Neural cell (in vitro differentiated cells): ENCODE measurements at regions not wholly inside any gene's neighbourhood (a gene's known extent, or its start where the extent isn't known, plus 50 kb on each side); places are given as distances from the start of the nearest gene placed in this dataset.

ENCODE experiments used
- H2AFZ ChIP-seq: fragments of 200-600, 300-800 bp; sonication (generic), shearing (Covaris generic); 2 replicates; pipeline ENCODE4 v1.6.0; 2014; ENCODE audit warnings: low read depth, mild to moderate bottlenecking, antibody characterized with exemption, low read length, moderate library complexity
- H3F3A ChIP-seq: fragments of 200-600 bp; shearing (Covaris generic); 2 replicates; pipeline ENCODE4 v1.6.1; 2016; ENCODE audit warnings: mild to moderate bottlenecking, moderate library complexity, mixed read lengths, antibody characterized with exemption, low read length; ENCODE audit not compliant: insufficient read depth, poor library complexity, severe bottlenecking
- H3K27ac ChIP-seq: fragments of 200-600, 300-800 bp; sonication (generic), shearing (Covaris generic); 2 replicates; pipeline ENCODE4 v1.5.1; 2014; ENCODE audit warnings: mild to moderate bottlenecking, low read length, moderate library complexity
- H3K27me3 ChIP-seq: fragments of 300-800, 200-600 bp; sonication (generic), shearing (Covaris generic); 2 replicates; pipeline ENCODE4 v1.6.0; 2014; ENCODE audit warnings: mild to moderate bottlenecking, low read depth, low read length, moderate library complexity; ENCODE audit not compliant: insufficient read depth
- H3K36me3 ChIP-seq: fragments of 300-800, 200-600 bp; sonication (generic), shearing (Covaris generic); 2 replicates; pipeline ENCODE4 v1.5.1; 2014; ENCODE audit warnings: mild to moderate bottlenecking, antibody characterized with exemption, low read length, moderate library complexity; ENCODE audit not compliant: insufficient read depth
- H3K4me2 ChIP-seq: fragments of 300-800, 200-600 bp; sonication (generic), shearing (Covaris generic); 2 replicates; pipeline ENCODE4 v1.6.0; 2014; ENCODE audit warnings: mild to moderate bottlenecking, low read length
- H3K4me3 ChIP-seq: fragments of 300-800, 200-600 bp; sonication (generic), shearing (Covaris generic); 2 replicates; pipeline ENCODE4 v1.5.1; 2014; ENCODE audit warnings: mild to moderate bottlenecking, low read length, moderate library complexity
- H3K79me2 ChIP-seq: fragments of 200-600 bp; shearing (Covaris generic); replicated peaks from 2 replicates; pipeline ENCODE4 v1.6.0; 2014; ENCODE audit warnings: mild to moderate bottlenecking, low read length, moderate library complexity; ENCODE audit not compliant: insufficient read depth
- H3K9ac ChIP-seq: fragments of 300-800, 200-600 bp; sonication (generic), shearing (Covaris generic); 2 replicates; pipeline ENCODE4 v1.6.1; 2016; ENCODE audit warnings: mild to moderate bottlenecking, low read length, mixed read lengths
- H3K9me2 ChIP-seq: fragments of 200-600 bp; shearing (Covaris generic); 2 replicates; pipeline ENCODE4 v1.6.1; 2016; ENCODE audit warnings: mild to moderate bottlenecking, low read length, mixed read lengths; ENCODE audit not compliant: insufficient read depth
- H3K9me3 ChIP-seq: fragments of 200-600, 300-800 bp; sonication (generic), shearing (Covaris generic); 2 replicates; pipeline ENCODE4 v1.6.1; 2016; ENCODE audit warnings: mild to moderate bottlenecking, mixed run types, low read length, moderate library complexity, mixed read lengths
- H4K20me1 ChIP-seq: fragments of 200-600 bp; shearing (Covaris generic); 2 replicates; pipeline ENCODE4 v1.6.1; 2016; ENCODE audit warnings: mild to moderate bottlenecking, mixed run types; ENCODE audit not compliant: insufficient read depth
- EP300 ChIP-seq: fragments of 450-650 bp; conservative IDR thresholded peaks from 2 replicates; pipeline ENCODE4 v1.6.1; 2014; ENCODE audit warnings: antibody characterized with exemption, mild to moderate bottlenecking, moderate library complexity; ENCODE audit not compliant: poor library complexity, severe bottlenecking
- EZH2 ChIP-seq: fragments of 200-600, 300-800 bp; shearing (Covaris generic), sonication (generic); IDR thresholded peaks from 2 replicates; pipeline ENCODE4 v1.6.1; 2014; ENCODE audit warnings: antibody characterized with exemption, low read length, borderline replicate concordance, mild to moderate bottlenecking; ENCODE audit not compliant: insufficient read depth, poor library complexity, severe bottlenecking
- MXI1 ChIP-seq: fragments of 450-650 bp; conservative IDR thresholded peaks from 2 replicates; pipeline ENCODE4 v1.6.1; 2014; ENCODE audit warnings: antibody characterized with exemption, mild to moderate bottlenecking; ENCODE audit not compliant: poor library complexity, severe bottlenecking
- POLR2AphosphoS5 ChIP-seq: IDR thresholded peaks from 2 replicates; pipeline ENCODE4 v1.6.1; 2012
- RAD21 ChIP-seq: fragments of 450-650 bp; conservative IDR thresholded peaks from 2 replicates; pipeline ENCODE4 v1.6.1; 2014; ENCODE audit warnings: antibody characterized with exemption, mild to moderate bottlenecking, moderate library complexity
- SMC3 ChIP-seq: fragments of 450-650 bp; conservative IDR thresholded peaks from 2 replicates; pipeline ENCODE4 v1.6.1; 2014; ENCODE audit warnings: antibody characterized with exemption, mild to moderate bottlenecking, moderate library complexity; ENCODE audit not compliant: poor library complexity
- TF ChIP-seq, protein P1 (sequence below): fragments of 450-650 bp; IDR thresholded peaks from 2 replicates; pipeline ENCODE4 v1.5.1; 2014; ENCODE audit warnings: antibody characterized with exemption, mild to moderate bottlenecking, moderate library complexity; ENCODE audit not compliant: poor library complexity, severe bottlenecking
- TF ChIP-seq, protein P2 (sequence below): IDR thresholded peaks from 2 replicates; pipeline ENCODE4 v1.6.1; 2012; ENCODE audit warnings: borderline replicate concordance

DNA sequence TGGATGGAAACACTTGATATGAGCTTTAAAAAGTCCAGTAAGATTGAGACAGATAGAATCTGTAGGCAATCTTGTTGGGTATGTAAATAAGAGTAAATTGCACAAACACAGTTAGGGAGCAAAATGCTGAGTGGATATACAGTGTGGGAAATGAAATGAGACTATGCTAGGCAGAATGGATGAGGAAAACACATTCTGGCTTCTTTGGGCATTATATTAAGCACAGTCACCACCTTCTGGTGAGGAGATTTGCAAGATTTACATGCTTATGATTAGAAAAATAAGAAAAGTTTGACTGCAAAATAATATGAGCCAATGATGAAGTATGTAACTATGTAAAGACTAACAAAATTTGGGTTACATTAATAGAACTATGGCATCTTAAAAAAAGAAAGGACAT lies 2165.0 kb upstream of the CELF4 start:
- Histone ChIP-seq H2AFZ (no peak overlapping the region), H3K9me2 (no peaks in the 10 kb centered on the region), H3F3A (no peaks in the 10 kb centered on the region), H3K27ac (no peak overlapping the region), H3K27me3 (no peaks in the 10 kb centered on the region), H3K4me2 (no peak overlapping the region), H3K9ac (no peak overlapping the region), H4K20me1 (no peaks in the 10 kb centered on the region), H3K9me3 (no peaks in the 10 kb centered on the region), H3K79me2 (no peaks in the 10 kb centered on the region), H3K36me3 (no peaks in the 10 kb centered on the region), H3K4me3 (no peak overlapping the region)
- TF ChIP-seq POLR2AphosphoS5 (no peak), RAD21 (peak; percentile 48), EZH2 (no peak), MXI1 (no peak), SMC3 (no peak), EP300 (no peak)
- TF ChIP-seq, protein P1, sequence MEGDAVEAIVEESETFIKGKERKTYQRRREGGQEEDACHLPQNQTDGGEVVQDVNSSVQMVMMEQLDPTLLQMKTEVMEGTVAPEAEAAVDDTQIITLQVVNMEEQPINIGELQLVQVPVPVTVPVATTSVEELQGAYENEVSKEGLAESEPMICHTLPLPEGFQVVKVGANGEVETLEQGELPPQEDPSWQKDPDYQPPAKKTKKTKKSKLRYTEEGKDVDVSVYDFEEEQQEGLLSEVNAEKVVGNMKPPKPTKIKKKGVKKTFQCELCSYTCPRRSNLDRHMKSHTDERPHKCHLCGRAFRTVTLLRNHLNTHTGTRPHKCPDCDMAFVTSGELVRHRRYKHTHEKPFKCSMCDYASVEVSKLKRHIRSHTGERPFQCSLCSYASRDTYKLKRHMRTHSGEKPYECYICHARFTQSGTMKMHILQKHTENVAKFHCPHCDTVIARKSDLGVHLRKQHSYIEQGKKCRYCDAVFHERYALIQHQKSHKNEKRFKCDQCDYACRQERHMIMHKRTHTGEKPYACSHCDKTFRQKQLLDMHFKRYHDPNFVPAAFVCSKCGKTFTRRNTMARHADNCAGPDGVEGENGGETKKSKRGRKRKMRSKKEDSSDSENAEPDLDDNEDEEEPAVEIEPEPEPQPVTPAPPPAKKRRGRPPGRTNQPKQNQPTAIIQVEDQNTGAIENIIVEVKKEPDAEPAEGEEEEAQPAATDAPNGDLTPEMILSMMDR: peak; percentile 34
- TF ChIP-seq, protein P2, sequence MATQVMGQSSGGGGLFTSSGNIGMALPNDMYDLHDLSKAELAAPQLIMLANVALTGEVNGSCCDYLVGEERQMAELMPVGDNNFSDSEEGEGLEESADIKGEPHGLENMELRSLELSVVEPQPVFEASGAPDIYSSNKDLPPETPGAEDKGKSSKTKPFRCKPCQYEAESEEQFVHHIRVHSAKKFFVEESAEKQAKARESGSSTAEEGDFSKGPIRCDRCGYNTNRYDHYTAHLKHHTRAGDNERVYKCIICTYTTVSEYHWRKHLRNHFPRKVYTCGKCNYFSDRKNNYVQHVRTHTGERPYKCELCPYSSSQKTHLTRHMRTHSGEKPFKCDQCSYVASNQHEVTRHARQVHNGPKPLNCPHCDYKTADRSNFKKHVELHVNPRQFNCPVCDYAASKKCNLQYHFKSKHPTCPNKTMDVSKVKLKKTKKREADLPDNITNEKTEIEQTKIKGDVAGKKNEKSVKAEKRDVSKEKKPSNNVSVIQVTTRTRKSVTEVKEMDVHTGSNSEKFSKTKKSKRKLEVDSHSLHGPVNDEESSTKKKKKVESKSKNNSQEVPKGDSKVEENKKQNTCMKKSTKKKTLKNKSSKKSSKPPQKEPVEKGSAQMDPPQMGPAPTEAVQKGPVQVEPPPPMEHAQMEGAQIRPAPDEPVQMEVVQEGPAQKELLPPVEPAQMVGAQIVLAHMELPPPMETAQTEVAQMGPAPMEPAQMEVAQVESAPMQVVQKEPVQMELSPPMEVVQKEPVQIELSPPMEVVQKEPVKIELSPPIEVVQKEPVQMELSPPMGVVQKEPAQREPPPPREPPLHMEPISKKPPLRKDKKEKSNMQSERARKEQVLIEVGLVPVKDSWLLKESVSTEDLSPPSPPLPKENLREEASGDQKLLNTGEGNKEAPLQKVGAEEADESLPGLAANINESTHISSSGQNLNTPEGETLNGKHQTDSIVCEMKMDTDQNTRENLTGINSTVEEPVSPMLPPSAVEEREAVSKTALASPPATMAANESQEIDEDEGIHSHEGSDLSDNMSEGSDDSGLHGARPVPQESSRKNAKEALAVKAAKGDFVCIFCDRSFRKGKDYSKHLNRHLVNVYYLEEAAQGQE: no peak

DNA sequence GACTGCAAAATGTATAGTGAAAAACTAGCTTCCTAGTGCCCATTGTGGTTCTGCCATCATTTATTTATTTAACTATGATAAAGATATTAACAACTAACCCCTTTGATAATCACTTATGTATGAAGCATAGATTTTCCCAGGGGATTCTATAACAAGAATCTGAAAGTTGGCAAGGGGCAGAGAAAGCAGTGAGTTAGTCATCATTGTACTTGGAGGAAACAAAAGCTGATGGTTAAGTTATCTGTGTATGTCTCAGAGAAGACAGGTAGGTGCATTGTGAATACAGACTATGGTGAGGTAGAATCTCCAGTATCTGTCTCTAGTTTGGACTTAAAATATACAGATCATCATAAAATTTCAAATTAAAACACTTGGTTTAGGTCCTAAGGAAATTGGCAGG lies 2159.1 kb upstream of the CELF4 start:
- no peaks in the 10 kb centered on the region for H3K9me3 ChIP-seq
- no peak overlapping the region for H3K27ac ChIP-seq
- TF ChIP-seq, protein P2: no peak
- TF ChIP-seq POLR2AphosphoS5 (no peak), RAD21 (no peak), MXI1 (no peak)
- H4K20me1 ChIP-seq: no peaks in the 10 kb centered on the region
- no peak overlapping the region for H2AFZ ChIP-seq
- no peaks in the 10 kb centered on the region for H3K27me3 ChIP-seq
- no peaks in the 10 kb centered on the region for H3K36me3 ChIP-seq
- H3K4me2 ChIP-seq: no peak overlapping the region
- no peaks in the 10 kb centered on the region for H3F3A ChIP-seq
- H3K9ac ChIP-seq: no peak overlapping the region
- H3K79me2 ChIP-seq: no peaks in the 10 kb centered on the region
- no peaks in the 10 kb centered on the region for H3K9me2 ChIP-seq
- no peak overlapping the region for H3K4me3 ChIP-seq
